ENCODE measurements at regions not wholly inside any gene's neighbourhood (a gene's known extent, or its start where the extent isn't known, plus 50 kb on each side); places are given as distances from the start of the nearest gene placed in this dataset.
A peak's percentile ranks its signal among the peaks of the same experiment; 100 is the strongest.

GRCh38 chr11:79990141-79990540 is 549.3 kb upstream of the TENM4 start:
- H3K4me3 Mint-ChIP-seq, result no peak overlapping the region
- H3K27me3 Mint-ChIP-seq (ENCODE audit: low read depth, poor library complexity), result peaks cover 10% of the 10 kb centered on the region
- H3K27ac Mint-ChIP-seq, result no peak overlapping the region
- H3K4me1 Mint-ChIP-seq, result no peaks in the 10 kb centered on the region
- H3K36me3 Mint-ChIP-seq (ENCODE audit: low read depth), result no peaks in the 10 kb centered on the region
- H3K9me3 Mint-ChIP-seq, result no peaks in the 10 kb centered on the region
- DNase-seq, result no peak
- TF ChIP-seq CTCF (IDR thresholded peaks at IDR 0.05), result no peak

GRCh38 chr11:79982185-79982584 is 541.4 kb upstream of the TENM4 start:
- no peak overlapping the region for H3K27ac Mint-ChIP-seq
- H3K9me3 Mint-ChIP-seq, result no peaks in the 10 kb centered on the region
- H3K27me3 Mint-ChIP-seq (ENCODE audit: low read depth, poor library complexity), result peaks cover 13% of the 10 kb centered on the region
- no peaks in the 10 kb centered on the region for H3K36me3 Mint-ChIP-seq (ENCODE audit: low read depth)
- no peak overlapping the region for H3K4me3 Mint-ChIP-seq
- H3K4me1 Mint-ChIP-seq, result no peaks in the 10 kb centered on the region
- no peak for TF ChIP-seq CTCF (IDR thresholded peaks at IDR 0.05)
- DNase-seq, result no peak

- H3K36me3 Mint-ChIP-seq (ENCODE audit: low read depth), result no peaks in the 10 kb centered on the region
- peaks cover 6% of the 10 kb centered on the region for H3K27me3 Mint-ChIP-seq (ENCODE audit: low read depth, poor library complexity)
- H3K27ac Mint-ChIP-seq, result no peak overlapping the region
- H3K4me1 Mint-ChIP-seq, result no peaks in the 10 kb centered on the region
- H3K9me3 Mint-ChIP-seq, result no peaks in the 10 kb centered on the region
- TF ChIP-seq CTCF (IDR thresholded peaks at IDR 0.05), result no peak
- no peak for DNase-seq
- H3K4me3 Mint-ChIP-seq, result no peak overlapping the region
These were observed 540.1 kb upstream of the TENM4 start for GRCh38 chr11:79980916-79981315.

GRCh38 chr11:79973721-79974617 is 533.1 kb upstream of the TENM4 start:
- TF ChIP-seq CTCF (IDR thresholded peaks at IDR 0.05), result no peak
- no peak overlapping the region for H3K4me3 Mint-ChIP-seq
- peak; percentile 2 for DNase-seq
- H3K36me3 Mint-ChIP-seq (ENCODE audit: low read depth), result no peaks in the 10 kb centered on the region
- peaks cover 9% of the 10 kb centered on the region for H3K4me1 Mint-ChIP-seq
- no peaks in the 10 kb centered on the region for H3K9me3 Mint-ChIP-seq
- peaks cover 15% of the 10 kb centered on the region for H3K27me3 Mint-ChIP-seq (ENCODE audit: low read depth, poor library complexity)
- no peak overlapping the region for H3K27ac Mint-ChIP-seq

DNA sequence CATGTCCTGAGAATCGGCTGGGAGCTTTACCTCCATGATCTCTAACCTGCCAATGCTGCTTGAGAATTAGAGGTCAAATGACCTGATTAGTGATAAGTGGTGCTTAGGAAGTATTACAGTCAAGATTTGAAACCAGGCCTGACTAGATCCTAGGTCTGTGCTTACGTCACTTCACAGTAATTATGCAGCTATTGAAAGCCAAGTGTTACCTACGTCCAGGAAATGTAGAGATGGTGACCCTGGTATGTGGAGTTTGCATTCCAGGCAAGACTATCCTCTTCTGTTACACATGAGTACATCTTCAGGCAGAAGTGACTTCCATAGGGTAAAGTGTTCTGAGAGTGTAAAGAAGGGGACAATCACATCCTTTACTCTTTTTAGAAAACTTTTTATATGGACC is 530.4 kb upstream of the TENM4 start:
- no peaks in the 10 kb centered on the region for H3K36me3 Mint-ChIP-seq (ENCODE audit: low read depth)
- H3K4me1 Mint-ChIP-seq, result peaks cover 9% of the 10 kb centered on the region
- H3K9me3 Mint-ChIP-seq, result no peaks in the 10 kb centered on the region
- no peak overlapping the region for H3K4me3 Mint-ChIP-seq
- TF ChIP-seq CTCF (IDR thresholded peaks at IDR 0.05), result no peak
- H3K27ac Mint-ChIP-seq, result no peak overlapping the region
- no peak for DNase-seq
- H3K27me3 Mint-ChIP-seq (ENCODE audit: low read depth, poor library complexity), result peaks cover 28% of the 10 kb centered on the region

- Mint-ChIP-seq H3K27ac (no peak overlapping the region), H3K9me3 (no peaks in the 10 kb centered on the region), H3K4me1 (peaks cover 6% of the 10 kb centered on the region), H3K36me3 (ENCODE audit: low read depth) (no peaks in the 10 kb centered on the region), H3K27me3 (ENCODE audit: low read depth, poor library complexity) (peaks cover 25% of the 10 kb centered on the region), H3K4me3 (no peak overlapping the region)
- TF ChIP-seq CTCF (IDR thresholded peaks at IDR 0.05), result no peak
- no peak for DNase-seq
These were observed 525.8 kb upstream of the TENM4 start for GRCh38 chr11:79966592-79966991.

Measured in nephron progenitor cell (in vitro differentiated cells).